ENCODE measurements at regions not wholly inside any gene's neighbourhood (a gene's known extent, or its start where the extent isn't known, plus 50 kb on each side); places are given as distances from the start of the nearest gene placed in this dataset.

DNA sequence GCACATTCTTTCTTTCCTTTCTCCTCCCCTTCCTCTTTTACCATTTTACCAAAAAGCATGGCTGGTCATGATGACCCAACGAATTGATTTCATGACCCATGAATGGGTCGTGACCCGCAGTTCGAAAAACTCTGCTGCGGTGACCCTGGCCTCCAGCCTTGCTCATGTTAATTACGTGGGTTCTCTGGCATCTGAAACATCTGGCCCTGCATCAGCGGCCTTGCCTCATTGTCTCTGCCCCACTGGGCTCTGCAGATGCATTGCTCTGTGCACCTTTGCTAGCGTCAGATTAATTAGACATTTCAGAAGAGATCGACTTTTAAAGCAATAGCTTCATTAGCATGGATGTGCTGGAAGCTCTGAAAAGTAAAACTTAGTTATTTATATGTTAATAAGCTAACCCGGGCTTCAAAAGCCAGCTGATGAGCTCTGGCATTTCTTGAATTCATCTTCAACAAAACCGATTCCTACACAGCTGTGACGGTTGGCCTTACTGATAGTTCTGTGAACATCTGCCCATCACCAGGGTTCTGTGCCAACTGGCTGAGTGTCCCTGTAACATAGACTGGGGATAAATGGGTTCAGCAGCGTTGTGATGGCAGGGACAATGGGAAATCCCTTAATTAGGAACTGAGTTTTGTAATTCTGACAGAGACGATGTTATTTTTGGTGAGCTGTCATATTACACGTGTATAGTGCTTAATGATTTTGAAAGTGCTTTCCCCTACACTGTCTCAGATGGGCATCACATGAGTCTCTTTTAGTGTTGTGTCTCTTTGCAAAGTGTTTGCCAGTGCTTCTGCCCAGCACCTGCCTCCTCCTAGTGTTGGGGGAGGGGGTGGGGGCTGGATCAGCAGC, 225.9 kb upstream of the EEF2KMT start:
- DNase-seq (no peak), ATAC-seq (no peak)
- Histone ChIP-seq H3K27me3 (no peaks in the 10 kb centered on the region), H3K9me3 (no peaks in the 10 kb centered on the region), H3K4me3 (no peak overlapping the region), H3K36me3 (no peaks in the 10 kb centered on the region), H3K4me1 (no peaks in the 10 kb centered on the region), H3K27ac (no peak overlapping the region)
- TF ChIP-seq POLR2A (IDR thresholded peaks at IDR 0.05): no peak
- TF ChIP-seq CTCF (IDR thresholded peaks at IDR 0.05 in 4 of 5, conservative IDR thresholded peaks at IDR 0.05 in 1 of 5): no peak
- in situ Hi-C loops (cut with MboI; ENCODE audit: low sequenced_read_pairs in 4 of 4): no loop called here
- intact Hi-C loops (cut with DNase I; ENCODE audit: low total_unique reads): no loop called here

DNA sequence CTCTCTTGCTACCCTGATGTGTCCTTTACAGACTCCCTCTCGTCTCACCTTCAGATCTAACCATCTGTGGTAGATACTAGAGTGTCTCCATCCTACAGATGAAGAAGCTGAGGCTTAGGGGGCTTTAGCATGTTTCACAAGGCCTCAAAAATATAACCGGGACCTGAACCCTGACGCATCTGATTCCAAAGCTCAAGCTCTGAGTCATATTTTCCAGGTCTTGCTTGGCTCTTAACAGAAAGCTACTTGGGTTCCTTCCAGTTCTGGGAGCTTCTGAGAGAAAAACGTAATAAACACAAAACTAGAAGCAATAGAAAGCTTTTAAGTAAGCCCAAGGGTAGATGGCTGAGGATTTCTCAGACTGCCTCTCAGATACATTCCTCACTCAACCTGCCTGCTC, 224.3 kb upstream of the EEF2KMT start:
- H3K27me3 ChIP-seq: no peaks in the 10 kb centered on the region
- no peak overlapping the region for H3K4me3 ChIP-seq
- no peak overlapping the region for H3K27ac ChIP-seq
- H3K36me3 ChIP-seq: no peaks in the 10 kb centered on the region
- in situ Hi-C loops (cut with MboI; ENCODE audit: low sequenced_read_pairs in 4 of 4) (no loop called here), intact Hi-C loops (cut with DNase I; ENCODE audit: low total_unique reads) (no loop called here)
- ATAC-seq (no peak), DNase-seq (no peak)
- H3K9me3 ChIP-seq: no peaks in the 10 kb centered on the region
- TF ChIP-seq CTCF (IDR thresholded peaks at IDR 0.05 in 4 of 5, conservative IDR thresholded peaks at IDR 0.05 in 1 of 5): no peak
- TF ChIP-seq POLR2A (IDR thresholded peaks at IDR 0.05): no peak
- no peaks in the 10 kb centered on the region for H3K4me1 ChIP-seq

DNA sequence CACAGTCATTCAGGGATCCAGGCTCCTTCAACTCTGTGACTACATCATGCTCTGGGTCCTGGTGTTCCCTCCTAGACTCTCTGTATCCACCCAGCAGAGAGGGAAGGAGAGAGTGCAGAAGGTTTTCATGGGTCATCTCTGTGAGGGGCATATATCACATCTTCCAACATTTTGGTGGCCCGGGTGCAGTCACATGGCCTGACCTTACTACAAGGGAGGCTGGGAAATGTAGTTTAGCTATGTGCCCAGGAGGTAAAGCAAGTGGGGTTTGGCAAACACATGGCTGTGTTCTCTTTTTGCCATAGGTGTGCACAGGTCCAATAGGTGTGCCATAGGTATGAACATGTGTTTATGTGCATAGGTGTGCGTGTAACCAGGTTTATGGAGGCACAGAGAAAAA, 222.2 kb upstream of the EEF2KMT start:
- no peak overlapping the region for H3K27ac ChIP-seq
- TF ChIP-seq CTCF (IDR thresholded peaks at IDR 0.05 in 4 of 5, conservative IDR thresholded peaks at IDR 0.05 in 1 of 5) (no peak), POLR2A (IDR thresholded peaks at IDR 0.05) (no peak)
- no peak overlapping the region for H3K4me3 ChIP-seq
- intact Hi-C loops (cut with DNase I; ENCODE audit: low total_unique reads): no loop called here
- ATAC-seq: no peak
- no peaks in the 10 kb centered on the region for H3K27me3 ChIP-seq
- DNase-seq: no peak
- in situ Hi-C loops (cut with MboI; ENCODE audit: low sequenced_read_pairs in 4 of 4): no loop called here
- H3K4me1 ChIP-seq: no peaks in the 10 kb centered on the region
- H3K36me3 ChIP-seq: no peaks in the 10 kb centered on the region
- H3K9me3 ChIP-seq: no peaks in the 10 kb centered on the region

DNA sequence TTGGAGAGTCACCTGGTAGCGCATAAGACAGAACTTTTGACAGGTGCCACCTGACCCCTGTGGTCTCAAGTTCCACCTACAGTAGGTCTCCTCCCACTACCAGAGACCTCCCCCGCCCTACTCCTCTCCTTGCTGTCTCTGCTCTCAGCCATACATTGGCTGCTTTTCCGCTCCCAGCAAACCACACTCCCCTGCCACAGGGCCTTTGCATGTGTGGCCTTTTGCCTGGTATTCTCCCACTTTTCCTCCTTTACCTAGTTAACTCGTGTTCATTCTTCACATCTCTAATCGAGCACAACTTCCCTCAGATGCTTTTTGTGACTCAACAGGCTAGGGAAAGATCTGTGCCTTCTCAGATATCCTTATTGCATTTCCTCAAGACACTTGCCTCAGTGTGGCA, 218.3 kb upstream of the EEF2KMT start:
- Histone ChIP-seq H3K4me3 (no peak overlapping the region), H3K9me3 (no peaks in the 10 kb centered on the region), H3K27ac (no peak overlapping the region), H3K27me3 (no peaks in the 10 kb centered on the region), H3K36me3 (no peaks in the 10 kb centered on the region), H3K4me1 (no peaks in the 10 kb centered on the region)
- intact Hi-C loops (cut with DNase I; ENCODE audit: low total_unique reads): no loop called here
- no peak for ATAC-seq
- in situ Hi-C loops (cut with MboI; ENCODE audit: low sequenced_read_pairs in 4 of 4): no loop called here
- TF ChIP-seq POLR2A (IDR thresholded peaks at IDR 0.05) (no peak), CTCF (IDR thresholded peaks at IDR 0.05 in 4 of 5, conservative IDR thresholded peaks at IDR 0.05 in 1 of 5) (no peak)
- DNase-seq: no peak

DNA sequence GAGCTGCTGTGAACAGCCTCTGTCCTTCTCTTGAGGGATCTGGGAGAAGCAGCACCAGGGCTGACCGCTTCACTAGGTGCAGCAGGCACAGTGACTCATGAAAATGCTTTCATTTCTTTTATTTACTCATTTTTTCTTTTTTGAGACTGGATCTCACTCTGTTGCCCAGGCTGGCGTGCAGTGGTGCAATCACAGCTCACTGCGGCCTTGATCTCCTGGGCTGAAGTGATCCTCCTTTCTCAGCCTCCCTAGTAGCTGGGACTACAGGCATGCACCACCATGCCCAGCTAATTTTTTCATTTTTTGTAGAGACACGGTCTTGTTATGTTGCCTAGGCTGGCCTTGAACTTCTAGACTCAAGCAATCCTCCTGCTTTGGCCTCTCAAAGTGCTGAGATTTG, 216.8 kb upstream of the EEF2KMT start:
- intact Hi-C loops (cut with DNase I; ENCODE audit: low total_unique reads): no loop called here
- in situ Hi-C loops (cut with MboI; ENCODE audit: low sequenced_read_pairs in 4 of 4): no loop called here
- H3K4me1 ChIP-seq: no peaks in the 10 kb centered on the region
- no peak overlapping the region for H3K27ac ChIP-seq
- H3K27me3 ChIP-seq: no peaks in the 10 kb centered on the region
- TF ChIP-seq POLR2A (IDR thresholded peaks at IDR 0.05) (no peak), CTCF (IDR thresholded peaks at IDR 0.05 in 4 of 5, conservative IDR thresholded peaks at IDR 0.05 in 1 of 5) (no peak)
- no peaks in the 10 kb centered on the region for H3K9me3 ChIP-seq
- H3K36me3 ChIP-seq: no peaks in the 10 kb centered on the region
- H3K4me3 ChIP-seq: no peak overlapping the region
- DNase-seq (no peak), ATAC-seq (no peak)
